ENCODE measurements at regions not wholly inside any gene's neighbourhood (a gene's known extent, or its start where the extent isn't known, plus 50 kb on each side); places are given as distances from the start of the nearest gene placed in this dataset.

GRCh38 chr2:235187806-235188205 is 236.0 kb downstream of the SH3BP4 start:
- ATAC-seq (no peak), DNase-seq (no peak)
- intact Hi-C loops (cut with DNase I): no loop called here
- Histone ChIP-seq H3K4me3 (no peak overlapping the region), H3K27me3 (no peaks in the 10 kb centered on the region), H3K9me3 (no peaks in the 10 kb centered on the region), H3K36me3 (no peaks in the 10 kb centered on the region), H3K27ac (no peak overlapping the region), H3K4me1 (no peaks in the 10 kb centered on the region)
- 56% methylated on average over 8 of the region's 8 CpGs for WGBS (ENCODE audit: insufficient coverage, low coverage, low lambda C conversion rate, missing lambda C conversion rate)
- TF ChIP-seq POLR2A (IDR thresholded peaks at IDR 0.05): no peak
- TF ChIP-seq CTCF (IDR thresholded peaks at IDR 0.05): no peak

GRCh38 chr2:235191486-235191885 is 239.7 kb downstream of the SH3BP4 start:
- Histone ChIP-seq H3K27ac (no peak overlapping the region), H3K4me1 (no peaks in the 10 kb centered on the region), H3K4me3 (no peak overlapping the region), H3K27me3 (no peaks in the 10 kb centered on the region), H3K9me3 (no peaks in the 10 kb centered on the region), H3K36me3 (no peaks in the 10 kb centered on the region)
- intact Hi-C loops (cut with DNase I): no loop called here
- DNase-seq: no peak
- TF ChIP-seq CTCF (IDR thresholded peaks at IDR 0.05) (no peak), POLR2A (IDR thresholded peaks at IDR 0.05) (no peak)
- peak in 1 of 4 donors; percentile 20 for ATAC-seq
- 68% methylated on average over 15 of the region's 15 CpGs for WGBS (ENCODE audit: insufficient coverage, low coverage, low lambda C conversion rate, missing lambda C conversion rate)

- Histone ChIP-seq H3K9me3 (no peaks in the 10 kb centered on the region), H3K27me3 (no peaks in the 10 kb centered on the region), H3K4me1 (no peaks in the 10 kb centered on the region), H3K27ac (no peak overlapping the region), H3K4me3 (no peak overlapping the region), H3K36me3 (no peaks in the 10 kb centered on the region)
- TF ChIP-seq CTCF (IDR thresholded peaks at IDR 0.05) (no peak), POLR2A (IDR thresholded peaks at IDR 0.05) (no peak)
- ATAC-seq: no peak
- intact Hi-C loops (cut with DNase I): no loop called here
- 90% methylated on average over 15 of the region's 15 CpGs for WGBS (ENCODE audit: insufficient coverage, low coverage, low lambda C conversion rate, missing lambda C conversion rate)
- DNase-seq: no peak
Measured at GRCh38 chr2:235191978-235192377, 240.2 kb downstream of the SH3BP4 start.

GRCh38 chr2:235194351-235194750 is 242.5 kb downstream of the SH3BP4 start:
- H3K4me3 ChIP-seq: no peak overlapping the region
- WGBS (ENCODE audit: insufficient coverage, low coverage, low lambda C conversion rate, missing lambda C conversion rate): 79% methylated on average over 2 of the region's 2 CpGs
- H3K4me1 ChIP-seq: no peaks in the 10 kb centered on the region
- H3K27ac ChIP-seq: no peak overlapping the region
- no peak for DNase-seq
- H3K27me3 ChIP-seq: no peaks in the 10 kb centered on the region
- no peaks in the 10 kb centered on the region for H3K9me3 ChIP-seq
- H3K36me3 ChIP-seq: no peaks in the 10 kb centered on the region
- TF ChIP-seq POLR2A (IDR thresholded peaks at IDR 0.05) (no peak), CTCF (IDR thresholded peaks at IDR 0.05) (no peak)
- ATAC-seq: no peak
- intact Hi-C loops (cut with DNase I): no loop called here

GRCh38 chr2:235194836-235195235 is 243.0 kb downstream of the SH3BP4 start:
- Histone ChIP-seq H3K9me3 (no peaks in the 10 kb centered on the region), H3K4me3 (no peak overlapping the region), H3K27me3 (no peaks in the 10 kb centered on the region), H3K4me1 (no peaks in the 10 kb centered on the region), H3K36me3 (no peaks in the 10 kb centered on the region), H3K27ac (no peak overlapping the region)
- ATAC-seq (no peak), DNase-seq (no peak)
- WGBS (ENCODE audit: insufficient coverage, low coverage, low lambda C conversion rate, missing lambda C conversion rate): 33% methylated on average over 3 of the region's 3 CpGs
- TF ChIP-seq POLR2A (IDR thresholded peaks at IDR 0.05) (no peak), CTCF (IDR thresholded peaks at IDR 0.05) (no peak)
- intact Hi-C loops (cut with DNase I): no loop called here
